ENCODE measurements at regions not wholly inside any gene's neighbourhood (a gene's known extent, or its start where the extent isn't known, plus 50 kb on each side); places are given as distances from the start of the nearest gene placed in this dataset.

GRCh38 chr21:15434163-15434905, 295.4 kb upstream of the USP25 start:
- Histone ChIP-seq H3K36me3 (no peaks in the 10 kb centered on the region), H3K4me3 (no peak overlapping the region), H3K9ac (no peak overlapping the region), H3K4me2 (no peak overlapping the region), H3K27ac (no peak overlapping the region), H3K27me3 (no peaks in the 10 kb centered on the region), H3K4me1 (peaks cover 0 to 8% (median 5%) of the 10 kb centered on the region in 10 experiments; a peak in 12 of 20 replicates), H3K9me3 (replicated peaks in 1 of 11) (peaks cover 0 to 39% (median 24%) of the 10 kb centered on the region in 11 experiments; a peak in 15 of 22 replicates), H4K20me1 (no peaks in the 10 kb centered on the region)
- no peak for TF ChIP-seq Cebpa-rat (IDR thresholded peaks at IDR 0.05)

GRCh38 chr21:15436031-15436430, 293.8 kb upstream of the USP25 start:
- H3K4me2 ChIP-seq, result no peak overlapping the region
- no peak for TF ChIP-seq Cebpa-rat (IDR thresholded peaks at IDR 0.05)
- peaks cover 0 to 35% (median 21%) of the 10 kb centered on the region in 11 experiments; a peak in 15 of 22 replicates for H3K9me3 ChIP-seq (replicated peaks in 1 of 11)
- H3K27me3 ChIP-seq, result no peaks in the 10 kb centered on the region
- H3K4me3 ChIP-seq, result no peak overlapping the region
- no peak overlapping the region for H3K9ac ChIP-seq
- H3K36me3 ChIP-seq, result no peaks in the 10 kb centered on the region
- H3K27ac ChIP-seq, result no peak overlapping the region
- no peaks in the 10 kb centered on the region for H4K20me1 ChIP-seq
- no peaks in the 10 kb centered on the region; a peak in 2 of 20 replicates for H3K4me1 ChIP-seq

- Histone ChIP-seq H3K36me3 (no peaks in the 10 kb centered on the region), H3K27me3 (no peaks in the 10 kb centered on the region), H3K4me3 (no peak overlapping the region), H3K4me2 (no peak overlapping the region), H3K27ac (no peak overlapping the region), H3K9ac (no peak overlapping the region), H3K9me3 (replicated peaks in 1 of 11) (peaks cover 0 to 25% (median 13%) of the 10 kb centered on the region in 11 experiments; a peak in 15 of 22 replicates), H4K20me1 (no peaks in the 10 kb centered on the region), H3K4me1 (peaks cover 0 to 3% (median 0%) of the 10 kb centered on the region in 10 experiments; a peak in 3 of 20 replicates)
- TF ChIP-seq Cebpa-rat (IDR thresholded peaks at IDR 0.05), result no peak
Observed at GRCh38 chr21:15437883-15438282, 291.9 kb upstream of the USP25 start.

GRCh38 chr21:15439726-15440125, 290.1 kb upstream of the USP25 start:
- peaks cover 0 to 10% (median 0%) of the 10 kb centered on the region in 11 experiments; a peak in 4 of 22 replicates for H3K9me3 ChIP-seq (replicated peaks in 1 of 11)
- no peak overlapping the region for H3K27ac ChIP-seq
- no peak overlapping the region for H3K4me2 ChIP-seq
- H3K4me1 ChIP-seq, result peaks cover 2 to 22% (median 6%) of the 10 kb centered on the region in 10 experiments
- H3K4me3 ChIP-seq, result no peak overlapping the region
- H4K20me1 ChIP-seq, result no peaks in the 10 kb centered on the region
- H3K27me3 ChIP-seq, result no peaks in the 10 kb centered on the region
- H3K9ac ChIP-seq, result no peak overlapping the region
- no peak for TF ChIP-seq Cebpa-rat (IDR thresholded peaks at IDR 0.05)
- no peaks in the 10 kb centered on the region for H3K36me3 ChIP-seq

GRCh38 chr21:15441060-15441493, 288.7 kb upstream of the USP25 start:
- Histone ChIP-seq H3K4me2 (no peak overlapping the region), H3K4me1 (peaks cover 16 to 35% (median 18%) of the 10 kb centered on the region in 10 experiments), H3K9me3 (replicated peaks in 1 of 11) (peaks cover 0 to 7% (median 0%) of the 10 kb centered on the region in 11 experiments; a peak in 3 of 22 replicates), H4K20me1 (no peaks in the 10 kb centered on the region), H3K27me3 (no peaks in the 10 kb centered on the region), H3K36me3 (no peaks in the 10 kb centered on the region), H3K27ac (no peak overlapping the region), H3K4me3 (no peak overlapping the region), H3K9ac (no peak overlapping the region)
- no peak for TF ChIP-seq Cebpa-rat (IDR thresholded peaks at IDR 0.05)

GRCh38 chr21:15441992-15442391, 287.8 kb upstream of the USP25 start:
- Histone ChIP-seq H3K9ac (no peak overlapping the region), H4K20me1 (no peaks in the 10 kb centered on the region), H3K4me1 (peaks cover 19 to 44% (median 25%) of the 10 kb centered on the region in 10 experiments), H3K27me3 (no peaks in the 10 kb centered on the region), H3K27ac (no peak overlapping the region), H3K9me3 (replicated peaks in 1 of 11) (peaks cover 0 to 9% (median under 1%) of the 10 kb centered on the region in 11 experiments; a peak in 7 of 22 replicates), H3K36me3 (no peaks in the 10 kb centered on the region), H3K4me2 (no peak overlapping the region), H3K4me3 (no peak overlapping the region)
- no peak for TF ChIP-seq Cebpa-rat (IDR thresholded peaks at IDR 0.05)

- H3K9ac ChIP-seq, result no peak overlapping the region
- peak overlapping the region in 2 of 11 experiments; percentile 76 to 83; a peak in 2 of 22 replicates for H3K4me2 ChIP-seq
- H3K9me3 ChIP-seq (replicated peaks in 1 of 11), result peaks cover 0 to 16% (median 10%) of the 10 kb centered on the region in 11 experiments; a peak in 13 of 22 replicates
- H4K20me1 ChIP-seq, result no peaks in the 10 kb centered on the region
- H3K27me3 ChIP-seq, result no peaks in the 10 kb centered on the region
- H3K4me3 ChIP-seq, result no peak overlapping the region
- H3K36me3 ChIP-seq, result no peaks in the 10 kb centered on the region
- no peak for TF ChIP-seq Cebpa-rat (IDR thresholded peaks at IDR 0.05)
- no peak overlapping the region for H3K27ac ChIP-seq
- H3K4me1 ChIP-seq, result peaks cover 19 to 46% (median 25%) of the 10 kb centered on the region in 10 experiments
Observed at GRCh38 chr21:15442743-15443469, 286.9 kb upstream of the USP25 start.

GRCh38 chr21:15443740-15444117, 286.1 kb upstream of the USP25 start:
- Histone ChIP-seq H3K4me1 (peaks cover 19 to 46% (median 25%) of the 10 kb centered on the region in 10 experiments), H3K27me3 (no peaks in the 10 kb centered on the region), H3K4me3 (no peak overlapping the region), H3K4me2 (peak overlapping the region in 2 of 11 experiments; percentile 76 to 83; a peak in 3 of 22 replicates), H3K36me3 (no peaks in the 10 kb centered on the region), H4K20me1 (no peaks in the 10 kb centered on the region), H3K9ac (no peak overlapping the region), H3K9me3 (replicated peaks in 1 of 11) (peaks cover 5 to 19% (median 16%) of the 10 kb centered on the region in 11 experiments), H3K27ac (no peak overlapping the region)
- TF ChIP-seq Cebpa-rat (IDR thresholded peaks at IDR 0.05), result no peak
